H9 (cell line): ENCODE measurements at regions not wholly inside any gene's neighbourhood (a gene's known extent, or its start where the extent isn't known, plus 50 kb on each side); places are given as distances from the start of the nearest gene placed in this dataset.

ENCODE experiments used
- DNase-seq: peaks from one replicate; pipeline ENCODE4 v3.0.0-alpha.2; 2017
- H2AFZ ChIP-seq: one replicate; pipeline ENCODE4 v1.6.1; 2013; ENCODE audit warnings: mild to moderate bottlenecking, low read length, control low read depth, moderate library complexity
- H2AK5ac ChIP-seq: 2 replicates; pipeline ENCODE4 v1.6.1; 2013; ENCODE audit warnings: low read length, control low read depth, mixed read lengths; ENCODE audit not compliant: insufficient read length
- H2BK120ac ChIP-seq: one replicate; pipeline ENCODE4 v1.6.1; 2013; ENCODE audit warnings: low read depth, mild to moderate bottlenecking, low read length, control low read depth, inconsistent platforms; ENCODE audit not compliant: poor library complexity, severe bottlenecking
- H2BK12ac ChIP-seq: 2 replicates; pipeline ENCODE4 v1.6.1; 2013; ENCODE audit warnings: low read length, control low read depth, mixed read lengths, low read depth; ENCODE audit not compliant: insufficient read length
- H2BK15ac ChIP-seq: 2 replicates; pipeline ENCODE4 v1.6.1; 2013; ENCODE audit warnings: low read depth, low read length, control low read depth
- H2BK20ac ChIP-seq: one replicate; pipeline ENCODE4 v1.6.1; 2013; ENCODE audit warnings: low read depth, mild to moderate bottlenecking, low read length, control low read depth, inconsistent platforms; ENCODE audit not compliant: poor library complexity, severe bottlenecking
- H2BK5ac ChIP-seq: 2 replicates; pipeline ENCODE4 v1.6.1; 2013; ENCODE audit warnings: low read length, control low read depth, mixed read lengths; ENCODE audit not compliant: insufficient read length
- H3K14ac ChIP-seq: 2 replicates; pipeline ENCODE4 v1.6.1; 2013; ENCODE audit warnings: low read length, control low read depth; ENCODE audit not compliant: insufficient read depth
- H3K18ac ChIP-seq: 2 replicates; pipeline ENCODE4 v1.6.1; 2013; ENCODE audit warnings: low read depth, mild to moderate bottlenecking, mixed read lengths, low read length, control low read depth; ENCODE audit not compliant: insufficient read length
- H3K23ac ChIP-seq: 2 replicates; pipeline ENCODE4 v1.6.1; 2013; ENCODE audit warnings: low read length, control low read depth, mixed read lengths, low read depth; ENCODE audit not compliant: insufficient read length
- H3K23me2 ChIP-seq: 2 replicates; pipeline ENCODE4 v1.6.1; 2013; ENCODE audit warnings: low read depth, mild to moderate bottlenecking, mixed read lengths, low read length, control low read depth; ENCODE audit not compliant: insufficient read length, poor library complexity, severe bottlenecking
- H3K27ac ChIP-seq: 2 replicates; pipeline ENCODE4 v1.5.1; 2013; ENCODE audit warnings: low read length, control low read depth, mixed read lengths, low read depth; ENCODE audit not compliant: insufficient read length
- H3K27me3 ChIP-seq: 2 replicates; pipeline ENCODE4 v1.6.1; 2013; ENCODE audit warnings: low read length, control low read depth, inconsistent platforms; ENCODE audit not compliant: insufficient read depth
- H3K4ac ChIP-seq: 2 replicates; pipeline ENCODE4 v1.6.1; 2013; ENCODE audit warnings: low read depth, mild to moderate bottlenecking, control low read depth, inconsistent platforms, low read length, moderate library complexity
- H3K4me1 ChIP-seq: 2 replicates; pipeline ENCODE4 v1.6.1; 2013; ENCODE audit warnings: low read length, control low read depth, inconsistent platforms; ENCODE audit not compliant: insufficient read depth
- H3K4me2 ChIP-seq: 2 replicates; pipeline ENCODE4 v1.6.1; 2013; ENCODE audit warnings: low read length, control low read depth, mixed read lengths; ENCODE audit not compliant: insufficient read length, insufficient read depth
- H3K56ac ChIP-seq: 2 replicates; pipeline ENCODE4 v1.6.1; 2013; ENCODE audit warnings: low read depth, mild to moderate bottlenecking, mixed read lengths, low read length, control low read depth; ENCODE audit not compliant: insufficient read length
- H3K79me1 ChIP-seq: 2 replicates; pipeline ENCODE4 v1.6.1; 2013; ENCODE audit warnings: low read depth, mild to moderate bottlenecking, moderate library complexity, low read length, control low read depth, inconsistent platforms; ENCODE audit not compliant: insufficient read depth, poor library complexity, severe bottlenecking
- H3K79me2 ChIP-seq: 2 replicates; pipeline ENCODE4 v1.6.1; 2013; ENCODE audit warnings: low read length, control low read depth, inconsistent platforms; ENCODE audit not compliant: insufficient read depth
- H3K9ac ChIP-seq: 2 replicates; pipeline ENCODE4 v1.6.1; 2013; ENCODE audit warnings: low read length, control low read depth, mixed read lengths; ENCODE audit not compliant: insufficient read length; ENCODE audit errors: extremely low read depth
- H3K9me3 ChIP-seq: one replicate; pipeline ENCODE4 v1.6.1; 2013; ENCODE audit warnings: low read depth, low read length, inconsistent platforms; ENCODE audit not compliant: control insufficient read depth
- H3T11ph ChIP-seq: one replicate; pipeline ENCODE4 v1.6.1; 2013; ENCODE audit warnings: mild to moderate bottlenecking, low read length, control low read depth, inconsistent platforms
- H4K20me1 ChIP-seq: one replicate; pipeline ENCODE4 v1.6.1; 2013; ENCODE audit not compliant: control insufficient read depth, insufficient read length, insufficient read depth
- H4K5ac ChIP-seq: 2 replicates; pipeline ENCODE4 v1.6.1; 2013; ENCODE audit warnings: low read depth, mild to moderate bottlenecking, mixed read lengths, low read length, control low read depth; ENCODE audit not compliant: insufficient read length
- H4K8ac ChIP-seq: replicated peaks from 2 replicates; pipeline ENCODE4 v1.6.1; 2013; ENCODE audit warnings: low read length, control low read depth, mixed read lengths, low read depth; ENCODE audit not compliant: insufficient read length
- H4K91ac ChIP-seq: 2 replicates; pipeline ENCODE4 v1.6.1; 2013; ENCODE audit warnings: low read depth, mild to moderate bottlenecking, moderate library complexity, mixed read lengths, low read length, control low read depth; ENCODE audit not compliant: insufficient read length
- H3K27ac Mint-ChIP-seq, 3 experiments: 2 replicates in 2 of 3; 3 replicates in 1 of 3; pipeline ENCODE4 v1.8.0; 2020 to 2021; ENCODE audit warnings: mixed read lengths in 3 of 3, mild to moderate bottlenecking in 1 of 3, moderate library complexity in 1 of 3
- H3K27me3 Mint-ChIP-seq: 2 replicates; pipeline ENCODE4 v1.8.0; 2021; ENCODE audit warnings: low read depth, mild to moderate bottlenecking, moderate library complexity, mixed read lengths
- H3K36me3 Mint-ChIP-seq, 3 experiments: 2 replicates in 2 of 3; 3 replicates in 1 of 3; pipeline ENCODE4 v1.8.0; 2020 to 2021; ENCODE audit warnings: low read depth in 3 of 3, mixed read lengths in 3 of 3; ENCODE audit not compliant: insufficient read depth in 1 of 3
- H3K4me1 Mint-ChIP-seq, 2 experiments: 2 replicates each; pipeline ENCODE4 v1.8.0; 2020; ENCODE audit warnings: mixed read lengths in 2 of 2
- H3K4me3 Mint-ChIP-seq, 2 experiments: 2 replicates in 1 of 2; 3 replicates in 1 of 2; pipeline ENCODE4 v1.8.0; 2020 to 2021; ENCODE audit warnings: mild to moderate bottlenecking in 2 of 2, mixed read lengths in 2 of 2, moderate library complexity in 1 of 2
- H3K9me3 Mint-ChIP-seq, 2 experiments: 2 replicates in 1 of 2; 3 replicates in 1 of 2; pipeline ENCODE4 v1.8.0; 2020; ENCODE audit warnings: mild to moderate bottlenecking in 2 of 2, mixed read lengths in 2 of 2, moderate library complexity in 1 of 2
- CTCF ChIP-seq: fragments of 200-600 bp; sonication (generic); conservative IDR thresholded peaks from 3 replicates; pipeline ENCODE4 v1.8.0; 2021; ENCODE audit warnings: antibody characterized with exemption, mild to moderate bottlenecking
- WGBS: extraction: QIAGEN DNeasy Blood & Tissue Kit; methylation state at CpG from one replicate; pipeline ENCODE4 v1.1.7; 2013; ENCODE audit warnings: missing lambda C conversion rate, low lambda C conversion rate, mixed read lengths; ENCODE audit not compliant: insufficient read length; ENCODE audit errors: extremely low coverage; 5-methylcytosine and 5-hydroxymethylcytosine counted together

GRCh38 chr18:38481576-38481975 is 916.0 kb upstream of the CELF4 start:
- Histone ChIP-seq H3T11ph (no peak overlapping the region), H4K91ac (no peak overlapping the region), H2BK20ac (no peak overlapping the region), H3K4me1 (no peaks in the 10 kb centered on the region; the same call in 1 of the 2 replicates), H4K5ac (no peak overlapping the region), H3K9me3 (no peaks in the 10 kb centered on the region), H3K79me2 (no peaks in the 10 kb centered on the region), H4K20me1 (no peaks in the 10 kb centered on the region), H3K79me1 (no peaks in the 10 kb centered on the region), H3K27ac (no peak overlapping the region), H3K4me2 (no peak overlapping the region), H2BK15ac (no peak overlapping the region), H2BK12ac (no peak overlapping the region), H2BK120ac (no peak overlapping the region), H3K4ac (no peak overlapping the region), H2AFZ (no peak overlapping the region), H2BK5ac (no peak overlapping the region), H3K56ac (no peak overlapping the region), H3K23ac (no peak overlapping the region), H4K8ac (no peak overlapping the region), H3K18ac (no peak overlapping the region), H2AK5ac (no peak overlapping the region), H3K14ac (no peak overlapping the region), H3K9ac (no peak overlapping the region), H3K23me2 (no peaks in the 10 kb centered on the region), H3K27me3 (no peaks in the 10 kb centered on the region)
- DNase-seq = no peak
- Mint-ChIP-seq H3K27me3 (no peaks in the 10 kb centered on the region), H3K4me1 (peaks cover 3 to 7% of the 10 kb centered on the region in 2 experiments; a peak in 2 of 4 replicates), H3K4me3 (no peak overlapping the region), H3K36me3 (peaks cover 0 to 3% (median 0%) of the 10 kb centered on the region in 3 experiments; a peak in 2 of 7 replicates), H3K9me3 (peaks cover 6 to 9% of the 10 kb centered on the region in 2 experiments; a peak in 4 of 5 replicates), H3K27ac (no peak overlapping the region)
- WGBS = no CpG with 5 or more reads among the region's 5 CpGs
- no peak for TF ChIP-seq CTCF
